GM08714 (cell line): ENCODE measurements at regions not wholly inside any gene's neighbourhood (a gene's known extent, or its start where the extent isn't known, plus 50 kb on each side); places are given as distances from the start of the nearest gene placed in this dataset.
"Not testable (repeated sequence)": the region's sequence is repeated elsewhere in the genome, so short reads cannot be mapped to it uniquely, and the experiment has no call there.

Source experiments
- H3K4me3 ChIP-seq: fragments of 200-500 bp; sonication (Bioruptor generic); 2 replicates; pipeline ENCODE4 v1.5.1; 2014; ENCODE audit warnings: mild to moderate bottlenecking, low read length, inconsistent platforms
- ZNF274 ChIP-seq: IDR thresholded peaks from 2 replicates; pipeline ENCODE4 v1.6.1; 2012; ENCODE audit warnings: mild to moderate bottlenecking, low read depth, low read length

DNA sequence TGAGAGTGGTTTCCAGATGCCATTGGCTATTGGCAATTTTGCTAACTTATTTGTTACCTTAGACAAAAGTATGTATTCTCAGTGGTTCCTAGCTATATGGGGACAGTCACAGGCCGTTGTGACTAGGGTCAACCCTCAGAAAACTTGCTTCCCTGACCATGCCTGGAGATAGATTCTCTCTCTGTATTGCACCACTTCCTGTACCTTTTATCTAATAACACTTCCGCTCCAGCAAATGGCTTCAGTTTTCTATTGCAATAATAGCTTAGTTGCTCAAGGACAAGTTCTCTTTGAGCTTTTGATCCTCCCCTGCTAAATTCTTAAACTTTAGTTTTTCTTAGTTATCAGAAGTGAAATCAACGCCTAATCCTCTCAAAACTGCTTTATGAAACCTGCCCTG lies 338.0 kb downstream of the RMST start:
- no peak for TF ChIP-seq ZNF274
- no peak overlapping the region for H3K4me3 ChIP-seq

DNA sequence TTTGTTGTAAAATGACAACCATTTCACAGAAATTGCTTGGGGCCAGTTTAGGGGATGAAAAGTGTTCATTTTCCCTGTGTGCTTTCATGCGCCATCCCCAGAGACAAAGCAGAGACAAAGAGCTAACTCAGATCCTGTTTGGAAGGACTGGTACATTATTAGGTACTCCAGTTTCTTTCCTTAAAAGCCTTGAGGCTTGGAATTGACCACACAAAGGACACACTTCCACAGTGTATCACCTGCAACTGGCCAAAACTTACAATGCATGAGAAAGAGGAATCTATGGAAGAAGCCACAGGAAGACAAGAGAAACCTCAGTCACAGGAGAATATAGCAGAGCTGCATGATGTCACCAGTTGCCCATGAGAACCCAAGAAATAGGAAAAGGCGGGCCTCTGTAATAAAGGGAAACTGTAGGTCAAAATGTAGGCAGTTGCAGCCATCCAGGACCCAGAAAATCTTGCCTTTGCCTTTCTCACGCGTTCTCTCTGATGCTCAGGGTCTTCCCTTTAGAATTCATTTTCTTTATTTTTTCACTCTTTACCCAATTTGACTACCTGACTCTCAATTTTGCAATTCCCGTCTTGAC lies 339.0 kb downstream of the RMST start:
- no peak for TF ChIP-seq ZNF274
- no peak overlapping the region for H3K4me3 ChIP-seq

DNA sequence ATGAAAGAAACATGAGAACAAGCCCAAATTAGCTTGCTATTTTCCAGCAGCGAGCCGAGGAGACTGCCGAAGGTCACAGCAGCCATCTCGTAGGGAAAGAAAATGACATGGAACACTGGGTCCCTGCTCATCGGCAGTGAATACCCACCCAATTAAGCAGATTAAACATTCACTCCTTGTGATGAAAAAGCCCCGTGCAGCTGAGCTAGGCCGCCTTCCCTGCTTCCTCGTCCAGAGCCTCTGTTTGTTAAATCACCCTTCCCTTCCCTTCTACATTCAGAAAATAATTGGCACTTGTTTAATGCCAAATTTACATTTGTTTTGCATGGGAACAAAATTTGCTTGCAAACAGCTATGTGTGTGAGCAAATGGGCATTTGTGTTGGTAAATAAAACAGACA lies 342.5 kb downstream of the RMST start:
- no peak overlapping the region for H3K4me3 ChIP-seq
- no peak for TF ChIP-seq ZNF274

DNA sequence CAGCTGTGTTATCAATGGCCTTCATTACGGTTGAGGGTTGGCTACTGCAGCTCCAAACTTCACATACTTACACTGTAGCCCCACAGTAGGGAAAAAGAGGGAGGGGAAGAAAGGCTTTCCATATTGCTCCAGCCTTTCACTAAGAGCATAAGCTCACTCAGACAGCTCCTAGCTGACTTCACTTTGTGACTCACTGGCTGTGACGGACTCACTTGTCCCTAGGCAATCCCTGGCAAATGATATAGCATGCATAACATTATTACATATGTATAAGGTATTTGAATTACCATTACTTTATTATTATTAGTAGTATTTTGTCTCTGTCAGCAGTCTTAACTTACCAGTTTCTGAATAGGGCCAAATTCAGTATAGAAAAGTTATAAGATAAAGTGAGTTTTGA lies 350.7 kb downstream of the RMST start:
- H3K4me3 ChIP-seq = no peak overlapping the region
- TF ChIP-seq ZNF274 = no peak

DNA sequence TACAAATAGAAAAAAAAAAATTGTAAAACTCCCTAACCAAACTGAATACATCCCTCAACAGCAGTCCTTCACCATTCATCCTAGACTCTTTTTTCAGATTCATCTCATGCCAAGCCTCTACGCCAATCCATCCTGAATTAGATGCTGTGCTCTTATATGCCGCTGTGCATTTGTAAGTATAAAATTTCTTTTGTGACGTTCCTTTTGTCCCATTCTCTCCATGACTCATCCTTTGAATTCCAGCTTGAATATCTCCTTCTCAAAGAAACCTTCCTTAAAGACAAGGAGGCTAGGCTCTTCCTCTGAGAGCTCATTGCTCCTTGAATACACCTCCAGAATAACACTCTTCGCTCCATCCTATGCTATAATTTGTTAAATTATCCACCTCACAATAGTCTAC lies 359.2 kb downstream of the RMST start:
- no peak for TF ChIP-seq ZNF274
- no peak overlapping the region for H3K4me3 ChIP-seq

GRCh38 chr12:97835541-97835940 lies 372.9 kb downstream of the RMST start:
- TF ChIP-seq ZNF274 = no peak
- no peak overlapping the region for H3K4me3 ChIP-seq

DNA sequence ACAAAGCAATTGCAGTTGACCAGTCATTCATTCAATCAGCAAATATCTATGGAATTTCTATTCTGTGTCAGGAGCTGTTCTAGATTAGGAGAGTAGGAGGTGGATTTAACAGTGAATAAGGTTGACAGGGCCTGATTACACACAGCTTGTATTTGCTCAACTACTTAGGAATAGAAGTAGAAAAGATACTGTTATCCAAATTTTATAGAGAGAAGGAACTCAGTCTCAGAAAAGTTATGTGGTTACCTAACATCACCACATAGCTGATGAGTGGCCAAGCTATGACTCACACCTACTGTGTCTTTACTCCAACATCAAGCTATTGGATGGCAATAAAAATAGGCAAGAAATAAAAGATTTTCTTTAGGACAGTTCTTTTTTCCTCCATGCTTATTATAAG lies 374.8 kb downstream of the RMST start:
- TF ChIP-seq ZNF274 = no peak
- no peak overlapping the region for H3K4me3 ChIP-seq

GRCh38 chr12:97848051-97848450 lies 385.4 kb downstream of the RMST start:
- no peak overlapping the region for H3K4me3 ChIP-seq
- no peak for TF ChIP-seq ZNF274

DNA sequence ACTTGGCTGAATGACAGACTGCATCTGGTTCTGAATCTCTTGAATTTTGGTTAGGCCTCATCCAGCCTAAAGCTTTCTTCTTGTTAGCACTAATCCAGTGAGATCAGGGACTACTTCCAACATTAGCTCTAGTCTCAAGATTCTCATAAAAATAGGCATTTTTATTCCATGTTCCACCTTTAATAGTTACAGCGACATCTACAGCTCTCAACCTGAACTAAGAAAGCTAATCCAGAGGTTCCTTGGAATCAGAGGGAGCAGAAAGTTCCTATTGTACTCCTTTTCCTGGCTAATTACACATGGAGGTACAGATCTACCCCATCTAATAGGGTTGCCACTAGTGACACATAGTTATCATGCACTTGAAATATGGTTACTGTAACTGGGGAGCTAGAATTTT lies 391.9 kb downstream of the RMST start:
- TF ChIP-seq ZNF274 = no peak

DNA sequence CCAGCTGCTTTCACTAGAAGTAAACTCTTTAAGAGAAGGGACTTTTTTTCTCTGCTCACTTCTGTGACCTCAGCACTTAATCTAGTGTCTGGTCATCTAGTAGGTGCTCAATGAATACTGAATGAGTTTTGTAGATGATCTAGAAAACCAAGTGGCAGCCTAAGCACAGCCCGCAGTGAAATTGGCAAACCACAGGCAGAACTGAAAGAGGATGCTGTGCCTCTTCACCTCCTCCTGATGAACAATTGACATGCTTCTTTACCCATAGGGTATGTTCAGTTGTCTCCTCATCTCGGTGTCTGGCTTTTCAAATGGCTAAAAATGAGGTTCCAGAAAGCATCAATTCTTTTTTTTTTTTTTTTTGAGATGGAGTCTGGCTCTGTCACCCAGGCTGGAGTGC lies 399.5 kb downstream of the RMST start:
- H3K4me3 ChIP-seq = no peak overlapping the region
- no peak for TF ChIP-seq ZNF274

More for the DNA sequence above, 391.9 kb downstream of the RMST start:
- no peak overlapping the region for H3K4me3 ChIP-seq

DNA sequence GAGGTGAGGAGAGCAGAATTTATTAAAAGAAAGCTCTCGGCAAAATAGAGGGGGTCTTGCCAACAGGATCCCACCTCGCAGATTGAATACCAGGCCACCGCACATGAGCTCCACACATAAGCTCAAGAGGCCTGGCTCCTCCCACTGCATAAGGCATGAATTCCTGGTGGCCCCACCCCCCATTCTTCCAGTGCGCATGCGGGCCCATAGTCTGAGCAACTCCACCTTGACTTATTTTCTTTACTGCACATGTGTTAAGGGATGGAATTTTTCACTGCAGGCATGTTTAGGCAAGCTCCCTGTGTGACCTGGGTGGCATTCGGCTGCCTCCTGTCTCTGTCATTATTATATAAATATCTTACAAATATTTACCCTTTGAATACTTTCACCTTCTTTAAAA lies 412.5 kb downstream of the RMST start:
- no peak for TF ChIP-seq ZNF274

DNA sequence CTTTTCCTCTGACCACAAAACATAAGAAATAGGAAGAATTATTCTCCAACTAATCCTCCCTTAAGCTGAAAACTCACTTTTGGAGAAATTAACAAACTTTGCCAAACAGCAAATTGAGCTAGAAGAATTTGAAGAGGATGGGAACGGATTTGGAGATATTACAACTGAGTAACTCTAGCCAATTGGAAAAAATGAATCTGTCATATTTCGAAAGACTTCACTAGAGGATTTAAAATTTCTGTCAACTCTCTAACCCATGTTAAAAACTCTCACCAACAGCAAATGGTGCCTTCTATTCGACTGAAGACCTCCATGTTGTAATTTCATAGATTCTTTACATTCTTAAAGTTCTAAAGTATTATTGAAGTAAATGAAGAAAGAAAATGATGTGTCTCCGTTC lies 414.2 kb downstream of the RMST start:
- H3K4me3 ChIP-seq = no peak overlapping the region
- TF ChIP-seq ZNF274 = no peak

More for the DNA sequence above, 412.5 kb downstream of the RMST start:
- no peak overlapping the region for H3K4me3 ChIP-seq

DNA sequence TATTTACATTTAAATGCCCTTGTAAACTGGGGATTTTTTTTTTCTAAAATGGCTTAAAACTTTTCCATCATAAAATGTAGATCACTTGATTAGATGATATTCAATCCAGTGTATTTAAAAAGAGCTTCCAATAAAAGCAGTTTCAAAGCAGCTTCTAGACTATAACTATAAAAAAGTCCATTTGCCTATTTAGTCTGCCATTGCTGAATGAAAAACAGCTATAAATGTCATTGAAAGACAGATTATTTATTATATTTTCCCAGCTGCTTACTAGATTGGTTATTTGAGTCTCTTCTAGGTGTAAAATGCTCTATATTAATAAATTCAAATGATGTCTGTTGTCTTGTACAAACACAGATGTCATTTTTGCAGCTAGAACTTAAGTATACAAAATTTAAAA lies 414.8 kb downstream of the RMST start:
- no peak for TF ChIP-seq ZNF274
- no peak overlapping the region for H3K4me3 ChIP-seq

- TF ChIP-seq ZNF274 = no peak
- no peak overlapping the region for H3K4me3 ChIP-seq
Observed at GRCh38 chr12:97886511-97887176, 424.0 kb downstream of the RMST start.

GRCh38 chr12:97897881-97898280 lies 435.3 kb downstream of the RMST start:
- not testable (repeated sequence) for H3K4me3 ChIP-seq

- H3K4me3 ChIP-seq = no peak overlapping the region
- TF ChIP-seq ZNF274 = no peak
Observed at GRCh38 chr12:97899529-97899928, 436.9 kb downstream of the RMST start.

GRCh38 chr12:97899956-97900355 lies 437.4 kb downstream of the RMST start:
- H3K4me3 ChIP-seq = no peak overlapping the region
- TF ChIP-seq ZNF274 = no peak
